Glutamatergic neuron (in vitro differentiated cells): ENCODE measurements at regions not wholly inside any gene's neighbourhood (a gene's known extent, or its start where the extent isn't known, plus 50 kb on each side); places are given as distances from the start of the nearest gene placed in this dataset.

Experiments
- DNase-seq: peaks from one replicate; pipeline ENCODE4 v3.0.0; 2022
- H3K27ac Mint-ChIP-seq: one replicate; pipeline ENCODE4 v1.8.0; 2020; ENCODE audit warnings: mild to moderate bottlenecking, mixed read lengths, inconsistent platforms; ENCODE audit not compliant: unreplicated experiment
- H3K27me3 Mint-ChIP-seq: one replicate; pipeline ENCODE4 v1.8.0; 2020; ENCODE audit warnings: mild to moderate bottlenecking, moderate library complexity, mixed read lengths, inconsistent platforms; ENCODE audit not compliant: unreplicated experiment
- H3K36me3 Mint-ChIP-seq: one replicate; pipeline ENCODE4 v1.8.0; 2020; ENCODE audit warnings: mild to moderate bottlenecking, mixed read lengths, inconsistent platforms; ENCODE audit not compliant: unreplicated experiment
- H3K4me1 Mint-ChIP-seq: one replicate; pipeline ENCODE4 v1.8.0; 2020; ENCODE audit warnings: mild to moderate bottlenecking, low read depth, mixed read lengths, inconsistent platforms; ENCODE audit not compliant: unreplicated experiment
- H3K4me3 Mint-ChIP-seq: one replicate; pipeline ENCODE4 v1.8.0; 2020; ENCODE audit warnings: mild to moderate bottlenecking, mixed read lengths, inconsistent platforms; ENCODE audit not compliant: unreplicated experiment
- H3K9me3 Mint-ChIP-seq: one replicate; pipeline ENCODE4 v1.8.0; 2020; ENCODE audit warnings: mild to moderate bottlenecking, moderate library complexity, mixed read lengths, inconsistent platforms; ENCODE audit not compliant: unreplicated experiment
- TF ChIP-seq, protein P1 (sequence below): fragments of 200-600 bp; sonication (generic); IDR thresholded peaks from one replicate; pipeline ENCODE4 v1.5.0; 2021; ENCODE audit not compliant: partially characterized antibody, unreplicated experiment

DNA sequence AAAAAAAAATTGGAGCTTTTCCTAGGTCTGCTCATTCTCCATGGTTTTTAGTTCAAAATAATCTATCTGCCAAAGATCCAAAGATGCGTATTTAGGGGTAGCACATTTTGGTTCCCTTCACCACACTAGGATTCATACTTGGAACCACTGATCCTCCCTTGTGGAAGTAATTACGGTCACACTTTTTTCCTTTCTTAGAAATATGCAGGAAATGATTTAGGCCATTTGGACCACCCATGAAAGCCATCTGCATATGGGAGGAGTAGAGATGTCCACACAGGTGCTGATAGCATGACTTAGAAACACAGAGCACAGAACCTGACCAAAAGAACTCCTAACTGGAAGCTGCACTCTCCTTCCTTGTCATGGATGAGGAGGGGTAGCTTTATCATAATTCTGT lies 105.9 kb upstream of the RAI14 start:
- Mint-ChIP-seq H3K27me3 (peaks cover 5% of the 10 kb centered on the region), H3K4me1 (peaks cover 10% of the 10 kb centered on the region), H3K36me3 (peaks cover 10% of the 10 kb centered on the region), H3K27ac (no peak overlapping the region), H3K9me3 (no peaks in the 10 kb centered on the region), H3K4me3 (no peak overlapping the region)
- TF ChIP-seq, protein P1, sequence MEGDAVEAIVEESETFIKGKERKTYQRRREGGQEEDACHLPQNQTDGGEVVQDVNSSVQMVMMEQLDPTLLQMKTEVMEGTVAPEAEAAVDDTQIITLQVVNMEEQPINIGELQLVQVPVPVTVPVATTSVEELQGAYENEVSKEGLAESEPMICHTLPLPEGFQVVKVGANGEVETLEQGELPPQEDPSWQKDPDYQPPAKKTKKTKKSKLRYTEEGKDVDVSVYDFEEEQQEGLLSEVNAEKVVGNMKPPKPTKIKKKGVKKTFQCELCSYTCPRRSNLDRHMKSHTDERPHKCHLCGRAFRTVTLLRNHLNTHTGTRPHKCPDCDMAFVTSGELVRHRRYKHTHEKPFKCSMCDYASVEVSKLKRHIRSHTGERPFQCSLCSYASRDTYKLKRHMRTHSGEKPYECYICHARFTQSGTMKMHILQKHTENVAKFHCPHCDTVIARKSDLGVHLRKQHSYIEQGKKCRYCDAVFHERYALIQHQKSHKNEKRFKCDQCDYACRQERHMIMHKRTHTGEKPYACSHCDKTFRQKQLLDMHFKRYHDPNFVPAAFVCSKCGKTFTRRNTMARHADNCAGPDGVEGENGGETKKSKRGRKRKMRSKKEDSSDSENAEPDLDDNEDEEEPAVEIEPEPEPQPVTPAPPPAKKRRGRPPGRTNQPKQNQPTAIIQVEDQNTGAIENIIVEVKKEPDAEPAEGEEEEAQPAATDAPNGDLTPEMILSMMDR, result no peak
- DNase-seq, result no peak

DNA sequence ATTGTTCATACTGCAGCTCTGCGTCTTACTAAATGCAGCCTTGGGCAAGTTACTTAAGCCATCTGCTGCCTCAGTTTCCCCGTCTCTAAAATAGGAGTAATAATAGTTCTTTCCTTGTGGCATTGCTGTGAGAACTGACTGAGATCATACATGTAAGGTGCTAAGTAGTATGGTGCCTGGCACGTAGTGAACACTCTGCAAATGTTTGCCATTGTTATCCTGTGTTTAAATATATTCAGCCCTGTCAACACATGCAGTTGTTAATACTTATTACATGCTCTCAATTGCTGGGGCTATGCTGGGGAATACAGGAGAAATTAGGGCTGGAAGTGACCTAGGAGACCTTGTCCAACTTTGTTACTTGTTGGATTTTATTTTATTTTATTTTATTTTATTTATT lies 105.2 kb upstream of the RAI14 start:
- H3K4me1 Mint-ChIP-seq, result peaks cover 10% of the 10 kb centered on the region
- no peak overlapping the region for H3K4me3 Mint-ChIP-seq
- H3K9me3 Mint-ChIP-seq, result no peaks in the 10 kb centered on the region
- TF ChIP-seq, protein P1, result no peak
- H3K27me3 Mint-ChIP-seq, result peaks cover 4% of the 10 kb centered on the region
- H3K27ac Mint-ChIP-seq, result no peak overlapping the region
- H3K36me3 Mint-ChIP-seq, result peaks cover 4% of the 10 kb centered on the region
- no peak for DNase-seq

DNA sequence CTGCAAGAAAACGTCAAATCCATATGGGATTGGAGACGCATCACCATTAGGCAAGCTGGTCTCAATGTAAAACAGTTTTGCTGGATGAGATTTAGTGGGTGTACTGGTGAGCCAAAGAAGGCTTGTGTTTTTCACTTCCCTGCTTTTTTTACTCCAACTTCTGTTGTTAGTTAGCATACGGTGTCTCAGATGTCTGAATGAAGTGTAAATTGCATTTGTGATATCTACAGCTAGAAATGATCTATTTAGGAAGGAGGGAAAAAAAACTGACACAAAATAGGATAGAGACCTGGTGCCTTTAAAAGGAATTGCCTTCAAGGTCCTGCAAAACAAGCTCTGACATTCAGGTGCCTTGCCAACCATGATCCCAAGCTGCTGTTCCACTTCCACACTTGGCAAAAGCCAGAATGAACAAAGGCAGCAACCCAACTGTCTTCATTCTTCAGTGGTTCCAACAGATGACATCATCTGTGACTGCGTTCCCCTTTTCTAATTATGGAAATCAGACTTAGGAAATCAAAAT lies 104.2 kb upstream of the RAI14 start:
- DNase-seq, result no peak
- no peak overlapping the region for H3K4me3 Mint-ChIP-seq
- H3K9me3 Mint-ChIP-seq, result no peaks in the 10 kb centered on the region
- H3K4me1 Mint-ChIP-seq, result peaks cover 10% of the 10 kb centered on the region
- peak overlapping the region; percentile 59 for H3K27ac Mint-ChIP-seq
- H3K36me3 Mint-ChIP-seq, result no peaks in the 10 kb centered on the region
- H3K27me3 Mint-ChIP-seq, result no peaks in the 10 kb centered on the region
- TF ChIP-seq, protein P1, result no peak

DNA sequence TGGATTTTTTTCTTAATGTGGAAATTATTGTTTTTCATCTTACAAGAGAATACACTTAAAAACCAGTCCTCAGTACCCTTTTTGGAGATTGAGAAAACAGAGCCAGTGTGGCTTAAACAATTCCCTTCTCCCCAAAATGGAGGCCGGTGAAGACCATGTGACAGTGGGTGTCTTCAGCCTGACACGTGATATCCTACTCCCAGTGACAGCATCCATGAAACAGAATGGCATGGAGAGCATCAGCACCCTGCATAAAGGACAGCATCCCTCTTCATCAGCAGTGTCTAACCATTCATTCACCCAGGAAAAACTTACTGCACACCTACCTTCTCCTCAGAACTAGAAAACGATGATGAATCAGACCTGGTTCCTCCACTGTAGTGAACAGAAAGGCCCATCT lies 103.4 kb upstream of the RAI14 start:
- Mint-ChIP-seq H3K27me3 (no peaks in the 10 kb centered on the region), H3K4me3 (no peak overlapping the region), H3K4me1 (peaks cover 10% of the 10 kb centered on the region), H3K36me3 (no peaks in the 10 kb centered on the region), H3K9me3 (no peaks in the 10 kb centered on the region), H3K27ac (no peak overlapping the region)
- DNase-seq, result no peak
- TF ChIP-seq, protein P1, result no peak

DNA sequence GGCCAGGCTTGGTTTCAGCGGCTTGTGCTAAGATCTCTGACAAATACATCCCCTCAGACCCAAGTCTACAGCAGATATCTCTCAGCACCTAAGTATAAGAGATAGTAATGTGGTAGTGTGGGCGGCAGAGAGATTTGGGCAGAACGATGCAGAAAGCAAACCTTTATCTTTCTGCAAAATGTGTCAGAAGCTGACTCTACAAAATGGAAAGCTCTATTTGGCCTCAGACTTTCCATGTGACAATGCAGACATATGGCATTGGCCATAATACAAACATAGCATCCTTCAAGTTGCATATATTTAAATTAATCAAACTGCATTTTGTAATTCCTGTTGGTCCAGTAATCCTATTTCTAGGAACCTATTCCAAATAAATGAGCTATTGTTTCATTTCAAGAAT lies 102.5 kb upstream of the RAI14 start:
- TF ChIP-seq, protein P1, result no peak
- Mint-ChIP-seq H3K27ac (no peak overlapping the region), H3K36me3 (no peaks in the 10 kb centered on the region), H3K4me1 (peaks cover 10% of the 10 kb centered on the region), H3K4me3 (no peak overlapping the region), H3K27me3 (peaks cover 4% of the 10 kb centered on the region), H3K9me3 (peaks cover 2% of the 10 kb centered on the region)
- no peak for DNase-seq
